Erythroblast (primary cell): ENCODE measurements at regions not wholly inside any gene's neighbourhood (a gene's known extent, or its start where the extent isn't known, plus 50 kb on each side); places are given as distances from the start of the nearest gene placed in this dataset.

Source experiments
- GATA1 ChIP-seq: IDR thresholded peaks from 2 replicates; pipeline ENCODE4 v1.6.1; 2011; ENCODE audit warnings: low read depth, mild to moderate bottlenecking, control low read depth, low read length, moderate library complexity
- POLR2A ChIP-seq: IDR thresholded peaks from 2 replicates; pipeline ENCODE4 v1.6.1; 2011; ENCODE audit warnings: mild to moderate bottlenecking, low read length

- no peak for TF ChIP-seq POLR2A
- no peak for TF ChIP-seq GATA1
Measured at GRCh38 chr2:12612671-12613070, 104.1 kb upstream of the TRIB2 start.
